GM06990 (cell line): ENCODE measurements at regions not wholly inside any gene's neighbourhood (a gene's known extent, or its start where the extent isn't known, plus 50 kb on each side); places are given as distances from the start of the nearest gene placed in this dataset.
"Not testable (repeated sequence)": the region's sequence is repeated elsewhere in the genome, so short reads cannot be mapped to it uniquely, and the experiment has no call there.

Experiments used
- DNase-seq: peaks from one replicate; pipeline ENCODE4 v3.0.0-alpha.2; 2011; ENCODE audit not compliant: insufficient read length; ENCODE audit errors: extremely low read depth
- H3K27me3 ChIP-seq: replicated peaks from 2 replicates; pipeline ENCODE4 v1.6.0; 2011; ENCODE audit warnings: low read length; ENCODE audit not compliant: control insufficient read depth, insufficient read depth
- H3K36me3 ChIP-seq: 2 replicates; pipeline ENCODE4 v1.5.1; 2011; ENCODE audit warnings: low read length; ENCODE audit not compliant: control insufficient read depth, insufficient read depth
- H3K4me3 ChIP-seq: replicated peaks from 2 replicates; pipeline ENCODE4 v1.5.1; 2011; ENCODE audit warnings: low read depth, mild to moderate bottlenecking, control low read depth, low read length
- CTCF ChIP-seq: IDR thresholded peaks from 2 replicates; pipeline ENCODE4 v1.5.1; 2011; ENCODE audit warnings: low read length, control low read depth, mild to moderate bottlenecking, inconsistent platforms; ENCODE audit not compliant: insufficient read depth, poor library complexity, severe bottlenecking

GRCh38 chr16:31734265-31734664 lies 139.3 kb upstream of the ZNF267 start:
- no peaks in the 10 kb centered on the region for H3K27me3 ChIP-seq
- peaks cover 7% of the 10 kb centered on the region for H3K36me3 ChIP-seq
- no peak for TF ChIP-seq CTCF
- H3K4me3 ChIP-seq, result no peak overlapping the region
- DNase-seq, result no peak

- H3K36me3 ChIP-seq, H3K4me3 ChIP-seq, H3K27me3 ChIP-seq, DNase-seq: not testable (repeated sequence)
Measured at GRCh38 chr16:31745098-31745497, 128.5 kb upstream of the ZNF267 start.

GRCh38 chr16:31745900-31746299 lies 127.7 kb upstream of the ZNF267 start:
- Histone ChIP-seq H3K27me3 (no peaks in the 10 kb centered on the region), H3K4me3 (no peak overlapping the region), H3K36me3 (peaks cover 6% of the 10 kb centered on the region)
- DNase-seq, result no peak
- no peak for TF ChIP-seq CTCF

DNA sequence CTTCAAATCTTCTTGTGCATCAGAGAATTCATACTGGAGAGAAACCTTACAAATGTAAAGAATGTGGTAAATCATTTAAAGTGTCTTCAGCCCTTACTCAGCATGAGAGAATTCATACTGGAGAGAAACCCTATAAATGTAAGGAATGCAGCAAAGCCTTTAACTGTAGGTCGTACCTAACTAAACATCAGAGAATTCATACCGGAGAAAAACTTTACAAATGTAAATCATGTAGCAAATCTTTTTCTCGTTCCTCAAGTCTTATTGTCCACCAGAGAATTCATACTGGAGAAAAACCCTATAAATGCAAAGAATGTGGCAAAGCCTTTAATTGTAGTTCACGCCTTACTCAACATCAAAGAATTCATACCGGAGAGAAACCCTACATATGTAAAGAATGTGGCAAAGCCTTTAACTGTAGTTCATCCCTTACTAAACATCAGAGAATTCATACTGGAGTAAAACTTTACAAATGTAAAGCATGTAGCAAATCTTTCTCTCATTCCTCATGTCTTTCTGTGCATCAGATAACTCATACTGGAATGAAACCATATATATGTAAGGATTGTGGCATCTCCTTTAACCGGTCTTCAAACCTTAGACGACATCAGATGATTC lies 118.5 kb upstream of the ZNF267 start:
- Histone ChIP-seq H3K27me3 (no peaks in the 10 kb centered on the region), H3K36me3 (no peaks in the 10 kb centered on the region; the same call in 1 of the 2 replicates), H3K4me3 (no peak overlapping the region)
- TF ChIP-seq CTCF, result no peak
- no peak for DNase-seq

DNA sequence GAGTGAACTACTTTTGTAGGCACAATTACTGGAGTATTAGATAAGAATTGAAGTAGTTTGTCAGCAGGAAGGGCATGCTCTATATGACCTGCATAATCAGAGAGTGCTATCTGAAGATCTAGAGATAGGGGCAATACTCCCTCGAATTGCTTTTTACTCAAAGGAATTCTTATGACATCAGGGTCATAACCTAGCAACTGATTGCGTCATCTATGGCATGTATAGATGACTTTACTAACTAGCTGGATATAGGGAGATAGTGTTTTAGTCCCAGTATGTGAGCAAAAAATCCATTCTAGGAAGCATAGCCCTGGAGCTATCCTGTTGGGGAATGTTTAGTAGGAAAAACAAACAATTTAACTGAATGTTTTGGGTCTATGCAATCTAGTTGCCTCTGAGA lies 109.5 kb upstream of the ZNF267 start:
- H3K27me3 ChIP-seq, result no peaks in the 10 kb centered on the region
- H3K36me3 ChIP-seq, result no peaks in the 10 kb centered on the region
- DNase-seq, result no peak
- TF ChIP-seq CTCF, result no peak
- H3K4me3 ChIP-seq, result no peak overlapping the region

- Histone ChIP-seq H3K4me3 (no peak overlapping the region), H3K36me3 (no peaks in the 10 kb centered on the region), H3K27me3 (no peaks in the 10 kb centered on the region)
- no peak for TF ChIP-seq CTCF
- DNase-seq, result no peak
Measured at GRCh38 chr16:31767267-31767666, 106.3 kb upstream of the ZNF267 start.
